ENCODE measurements at regions not wholly inside any gene's neighbourhood (a gene's known extent, or its start where the extent isn't known, plus 50 kb on each side); places are given as distances from the start of the nearest gene placed in this dataset.

GRCh38 chr10:10730471-10731043 lies 287.1 kb upstream of the CELF2 start:
- no peaks in the 10 kb centered on the region for H3K9me1 ChIP-seq (replicated peaks; ENCODE audit: control insufficient read depth, extremely low read depth, insufficient read depth, low read length)
- POLR2A ChIA-PET: no interaction called here
- dilution Hi-C loops (cut with MboI; ENCODE audit: extremely low pct_ligation_motif_present, low sequenced_read_pairs): no loop called here
- H3K9me3 ChIP-seq (replicated peaks; ENCODE audit: control insufficient read depth, insufficient read depth, low read length): no peaks in the 10 kb centered on the region
- H3K79me2 ChIP-seq (ENCODE audit: control insufficient read depth, insufficient read depth, low read length): no peaks in the 10 kb centered on the region
- H2AFZ ChIP-seq (ENCODE audit: low read depth, low read length): no peak overlapping the region
- no peaks in the 10 kb centered on the region for H3K36me3 ChIP-seq (ENCODE audit: control insufficient read depth in 2 of 2, extremely low read depth in 1 of 2, insufficient read depth in 2 of 2, low read length in 2 of 2)
- CTCF ChIA-PET: no interaction called here
- intact Hi-C loops (cut with micrococcal nuclease): no loop called here
- no peak overlapping the region for H3K9ac ChIP-seq (replicated peaks; ENCODE audit: extremely low read depth, insufficient read depth, low read length)
- H3K27ac ChIP-seq (ENCODE audit: insufficient read depth, low read depth, low read length): no peak overlapping the region
- no peaks in the 10 kb centered on the region for H3K27me3 ChIP-seq (ENCODE audit: control insufficient read depth in 2 of 2, insufficient read depth in 2 of 2, low read length in 2 of 2)
- no peak for FAIRE-seq
- no peak overlapping the region for H3K4me2 ChIP-seq (ENCODE audit: insufficient read depth, low read length)
- no peak for DNase-seq (ENCODE audit: low read depth, low spot score)
- H4K20me1 ChIP-seq (replicated peaks; ENCODE audit: control insufficient read depth, extremely low read depth, insufficient read depth, low read length): no peaks in the 10 kb centered on the region
- BruUV-seq (replicated peaks): no TSS peak
- no peaks in the 10 kb centered on the region for H3K4me1 ChIP-seq (ENCODE audit: control insufficient read depth, extremely low read depth, insufficient read depth, low read length)
- no peak for TF ChIP-seq FOS (IDR thresholded peaks at IDR 0.05; ENCODE audit: borderline replicate concordance, insufficient read depth, low read length)
- no peak for TF ChIP-seq POLR2A (IDR thresholded peaks at IDR 0.05; ENCODE audit: low read depth, low read length)
- TF ChIP-seq, protein P1, sequence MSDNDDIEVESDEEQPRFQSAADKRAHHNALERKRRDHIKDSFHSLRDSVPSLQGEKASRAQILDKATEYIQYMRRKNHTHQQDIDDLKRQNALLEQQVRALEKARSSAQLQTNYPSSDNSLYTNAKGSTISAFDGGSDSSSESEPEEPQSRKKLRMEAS (IDR thresholded peaks at IDR 0.05; ENCODE audit: insufficient read depth, insufficient read length): no peak
- no peak for TF ChIP-seq GATA2 (IDR thresholded peaks at IDR 0.05; ENCODE audit: insufficient read depth, insufficient read length, low read depth, low read length)
- no peak for TF ChIP-seq CTCF (IDR thresholded peaks at IDR 0.05; ENCODE audit: extremely low read depth in 1 of 2, insufficient read depth in 1 of 2, low read depth in 1 of 2, low read length in 2 of 2)
- TF ChIP-seq EZH2 (IDR thresholded peaks at IDR 0.05; ENCODE audit: borderline replicate concordance, low read depth, low read length, severe bottlenecking): no peak
- no peak for TF ChIP-seq POLR2AphosphoS5 (IDR thresholded peaks at IDR 0.05; ENCODE audit: insufficient read depth, low read depth, low read length)
- no peak for TF ChIP-seq JUN (IDR thresholded peaks at IDR 0.05; ENCODE audit: borderline replicate concordance, insufficient read depth, insufficient read length, low read depth)
- TF ChIP-seq MYC (IDR thresholded peaks at IDR 0.05; ENCODE audit: low read depth, low read length): no peak
- no peak overlapping the region for H3K4me3 ChIP-seq (replicated peaks in 1 of 3; ENCODE audit: insufficient read depth in 1 of 3, low read depth in 1 of 3, low read length in 3 of 3)

All from endothelial cell of umbilical vein (primary cell).